HCT116 (cell line): ENCODE measurements at regions not wholly inside any gene's neighbourhood (a gene's known extent, or its start where the extent isn't known, plus 50 kb on each side); places are given as distances from the start of the nearest gene placed in this dataset.

ENCODE experiments used
- ATAC-seq: fragments of 200-7000 bp; cut with Tn5 transposase; 2 replicates; pipeline ENCODE4 v1.9.1; 2020; ENCODE audit warnings: mild to moderate bottlenecking, moderate library complexity
- BruUV-seq: library from RNA; stranded (reverse); fragments of 400-500 nt; replicated peaks from 2 replicates; lab custom pipeline; 2021; lab: Mats Ljungman, UMichigan
- CTCF ChIA-PET: fragments of 300-600 bp; sonication (Branson Sonifier 250); formaldehyde crosslinking; loops from one replicate; lab custom pipeline; 2021; ENCODE audit warnings: antibody characterized with exemption; lab: Charles Lee
- POLR2A ChIA-PET: fragments of 300-600, 350-600 bp; sonication (Branson Sonifier 250); formaldehyde crosslinking; loops from one replicate; lab custom pipeline; 2021; ENCODE audit warnings: antibody characterized with exemption; lab: Charles Lee
- RAD21 ChIA-PET, 2 experiments: fragments of 300-600 bp; sonication (Branson Sonifier 250); formaldehyde crosslinking; loops; one replicate each; lab custom pipeline; 2023; ENCODE audit warnings: low total read pairs in 2 of 2; ENCODE audit not compliant: uncharacterized antibody in 2 of 2, unreplicated experiment in 2 of 2, low non-redundant PET in 1 of 2; lab: Charles Lee
- DNase-seq: peaks from one replicate; pipeline ENCODE4 v3.0.0-alpha.2; 2010; ENCODE audit warnings: low read depth, low spot score
- H2AFZ ChIP-seq: fragments of 200-600 bp; shearing (Covaris generic), sonication (generic); 2 replicates; pipeline ENCODE4 v1.6.1; 2017; ENCODE audit warnings: low read depth, mixed run types, mixed read lengths, antibody characterized with exemption, low read length; ENCODE audit not compliant: poor library complexity, severe bottlenecking
- H3K27ac ChIP-seq: 2 replicates; pipeline ENCODE4 v1.5.1; 2012; ENCODE audit warnings: low read depth, low read length
- H3K27me3 ChIP-seq: fragments of 200-600 bp; sonication (generic); 2 replicates; pipeline ENCODE4 v1.6.1; 2016; ENCODE audit warnings: mixed run types, low read length, mixed read lengths; ENCODE audit not compliant: insufficient read depth
- H3K36me3 ChIP-seq, 2 experiments: fragments of 200-500 bp in 1 of 2; fragments of 200-600 bp in 1 of 2; sonication (Bioruptor generic) in 1 of 2; sonication (generic) in 1 of 2; 2 replicates each; pipeline versions ENCODE4 v1.5.1 to v1.6.1; 2014 to 2016; ENCODE audit warnings: low read length in 2 of 2, inconsistent platforms in 1 of 2, mixed read lengths in 1 of 2, mixed run types in 1 of 2; ENCODE audit not compliant: insufficient read depth in 2 of 2, control insufficient read depth in 1 of 2
- H3K4me1 ChIP-seq, 2 experiments: fragments of 200-600 bp in 1 of 2; sonication (generic) in 1 of 2; 2 replicates each; pipeline versions ENCODE4 v1.5.1 to v1.6.1; 2012 to 2017; ENCODE audit warnings: low read length in 2 of 2, inconsistent platforms in 1 of 2, mild to moderate bottlenecking in 1 of 2, mixed read lengths in 1 of 2, mixed run types in 1 of 2, moderate library complexity in 1 of 2; ENCODE audit not compliant: insufficient read depth in 2 of 2, control insufficient read depth in 1 of 2
- H3K4me2 ChIP-seq: fragments of 200-600 bp; sonication (generic); 2 replicates; pipeline ENCODE4 v1.6.1; 2017; ENCODE audit warnings: mixed run types, low read length, mixed read lengths
- H3K4me3 ChIP-seq, 2 experiments: fragments of 200-600 bp in 1 of 2; sonication (generic) in 1 of 2; replicated peaks in 1 of 2; 2 replicates each; pipeline ENCODE4 v1.5.1; 2011 to 2016; ENCODE audit warnings: low read length in 2 of 2, control low read depth in 1 of 2, low read depth in 1 of 2, mild to moderate bottlenecking in 1 of 2, mixed read lengths in 1 of 2, mixed run types in 1 of 2
- H3K79me2 ChIP-seq: fragments of 200-600 bp; sonication (generic); 2 replicates; pipeline ENCODE4 v1.6.1; 2017; ENCODE audit warnings: mild to moderate bottlenecking, mixed run types, low read length, moderate library complexity, mixed read lengths; ENCODE audit not compliant: insufficient read depth
- H3K9ac ChIP-seq: fragments of 200-600 bp; sonication (generic); 2 replicates; pipeline ENCODE4 v1.6.1; 2016; ENCODE audit warnings: low read length, mixed read lengths
- H3K9me2 ChIP-seq: fragments of 200-600 bp; sonication (generic), shearing (Covaris generic); 2 replicates; pipeline ENCODE4 v1.6.1; 2017; ENCODE audit warnings: mixed run types, mild to moderate bottlenecking, moderate library complexity; ENCODE audit not compliant: insufficient read depth
- H3K9me3 ChIP-seq, 2 experiments: fragments of 200-500 bp in 1 of 2; fragments of 200-600 bp in 1 of 2; sonication (Bioruptor generic) in 1 of 2; sonication (generic) in 1 of 2; 2 replicates each; pipeline ENCODE4 v1.6.1; 2014 to 2017; ENCODE audit warnings: low read length in 2 of 2, mixed read lengths in 2 of 2, inconsistent platforms in 1 of 2, low read depth in 1 of 2, mild to moderate bottlenecking in 1 of 2, mixed run types in 1 of 2, moderate library complexity in 1 of 2; ENCODE audit not compliant: control insufficient read depth in 1 of 2, insufficient read depth in 1 of 2
- H4K20me1 ChIP-seq: fragments of 200-600 bp; sonication (generic), shearing (Covaris generic); 2 replicates; pipeline ENCODE4 v1.6.1; 2017; ENCODE audit warnings: mixed run types, mild to moderate bottlenecking, moderate library complexity; ENCODE audit not compliant: insufficient read depth
- CBX3 ChIP-seq: IDR thresholded peaks from 2 replicates; pipeline ENCODE4 v1.6.1; 2012; ENCODE audit warnings: low read depth
- CEBPB ChIP-seq: IDR thresholded peaks from 2 replicates; pipeline ENCODE4 v1.6.1; 2012; ENCODE audit warnings: low read depth
- EGR1 ChIP-seq: IDR thresholded peaks from 2 replicates; pipeline ENCODE4 v1.6.1; 2012; ENCODE audit warnings: low read depth
- EZH2 ChIP-seq: fragments of 200-600 bp; sonication (generic); IDR thresholded peaks from 2 replicates; pipeline ENCODE4 v1.6.1; 2017; ENCODE audit warnings: antibody characterized with exemption, mixed run types
- EZH2phosphoT487 ChIP-seq: fragments of 200-600 bp; IDR thresholded peaks from 2 replicates; pipeline ENCODE4 v1.6.1; 2018; ENCODE audit warnings: antibody characterized with exemption, borderline replicate concordance
- FOSL1 ChIP-seq: IDR thresholded peaks from 2 replicates; pipeline ENCODE4 v1.6.1; 2012; ENCODE audit warnings: low read depth
- JUND ChIP-seq: IDR thresholded peaks from 2 replicates; pipeline ENCODE4 v1.6.1; 2012
- POLR2A ChIP-seq: IDR thresholded peaks from 2 replicates; pipeline ENCODE4 v1.7.0; 2011; ENCODE audit warnings: borderline replicate concordance; ENCODE audit not compliant: insufficient read depth, insufficient read length; ENCODE audit errors: extremely low read depth
- POLR2AphosphoS5 ChIP-seq: IDR thresholded peaks from 2 replicates; pipeline ENCODE4 v1.6.1; 2011; ENCODE audit warnings: mild to moderate bottlenecking, low read depth, low read length, moderate library complexity
- RAD21 ChIP-seq: IDR thresholded peaks from 2 replicates; pipeline ENCODE4 v1.6.1; 2012; ENCODE audit warnings: low read depth, mild to moderate bottlenecking
- REST ChIP-seq: IDR thresholded peaks from 2 replicates; pipeline ENCODE4 v1.6.1; 2012; ENCODE audit warnings: low read depth
- SIN3A ChIP-seq: IDR thresholded peaks from 2 replicates; pipeline ENCODE4 v1.6.1; 2012; ENCODE audit warnings: low read depth
- SP1 ChIP-seq: IDR thresholded peaks from 2 replicates; pipeline ENCODE4 v1.6.1; 2012; ENCODE audit warnings: low read depth
- TCF7L2 ChIP-seq: IDR thresholded peaks from 2 replicates; pipeline ENCODE4 v1.7.0; 2011; ENCODE audit warnings: borderline replicate concordance, inconsistent platforms; ENCODE audit not compliant: insufficient read depth, insufficient read length; ENCODE audit errors: extremely low read depth
- YY1 ChIP-seq: IDR thresholded peaks from 2 replicates; pipeline ENCODE4 v1.6.1; 2011; ENCODE audit warnings: low read length, low read depth, moderate library complexity, mild to moderate bottlenecking; ENCODE audit not compliant: insufficient replicate concordance; ENCODE audit errors: extremely low read depth
- ZBTB33 ChIP-seq: IDR thresholded peaks from 2 replicates; pipeline ENCODE4 v1.6.1; 2011; ENCODE audit warnings: mild to moderate bottlenecking, low read length, moderate library complexity; ENCODE audit not compliant: insufficient replicate concordance; ENCODE audit errors: extremely low read depth
- ZFX ChIP-seq: fragments of 450-650 bp; IDR thresholded peaks from 2 replicates; pipeline ENCODE4 v1.6.1; 2017
- ZNF274 ChIP-seq: fragments of 200-500 bp; sonication (Bioruptor generic); IDR thresholded peaks from 2 replicates; pipeline ENCODE4 v1.6.1; 2014; ENCODE audit warnings: mild to moderate bottlenecking, low read depth, low read length, inconsistent platforms
- intact Hi-C: fragments of 100-400 bp; cut with micrococcal nuclease; formaldehyde crosslinking; loops from 2 replicates; pipeline ENCODE4 v1.10.0; 2022
- TF ChIP-seq, protein P1 (sequence below): IDR thresholded peaks from 2 replicates; pipeline ENCODE4 v1.6.1; 2012
- TF ChIP-seq, protein P2 (sequence below), 3 experiments: fragments of 200-600 bp in 1 of 3; sonication (generic) in 1 of 3; IDR thresholded peaks in 2 of 3; conservative IDR thresholded peaks in 1 of 3; 2 replicates each; pipeline ENCODE4 v1.5.1; 2012 to 2017; ENCODE audit warnings: low read depth in 2 of 3, low read length in 2 of 3, antibody characterized with exemption in 1 of 3, borderline replicate concordance in 1 of 3, control low read depth in 1 of 3, mild to moderate bottlenecking in 1 of 3, mixed read lengths in 1 of 3, mixed run types in 1 of 3, moderate library complexity in 1 of 3; ENCODE audit not compliant: insufficient read depth in 1 of 3

DNA sequence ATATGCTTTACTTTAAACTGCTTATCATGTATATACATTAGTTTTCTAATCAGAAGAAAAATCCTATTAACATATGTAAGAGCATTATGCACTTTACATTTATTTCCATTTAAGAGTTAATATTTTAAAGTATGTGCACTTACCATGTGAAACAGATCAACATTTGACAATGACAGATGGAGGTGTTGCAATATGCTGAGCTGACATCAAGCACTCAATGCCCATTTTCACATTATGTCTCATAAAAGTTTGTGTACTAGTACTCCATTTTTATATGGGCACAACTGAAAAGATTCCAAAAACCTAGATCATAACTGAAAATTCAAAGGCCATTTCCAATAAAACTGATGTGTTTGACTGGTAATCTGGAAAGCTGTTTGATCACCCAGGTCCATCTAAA lies 420.9 kb upstream of the SOX9 start:
- Histone ChIP-seq H3K27ac (no peak overlapping the region), H3K4me2 (no peak overlapping the region), H3K9me2 (no peaks in the 10 kb centered on the region), H3K4me3 (no peak overlapping the region), H3K36me3 (no peaks in the 10 kb centered on the region), H2AFZ (no peak overlapping the region), H4K20me1 (no peaks in the 10 kb centered on the region), H3K9ac (no peak overlapping the region), H3K9me3 (no peaks in the 10 kb centered on the region), H3K79me2 (no peaks in the 10 kb centered on the region), H3K4me1 (no peaks in the 10 kb centered on the region), H3K27me3 (no peaks in the 10 kb centered on the region)
- ATAC-seq (no peak), DNase-seq (no peak)
- ChIA-PET POLR2A (no interaction called here), CTCF (no interaction called here), RAD21 (no interaction called here)
- no TSS peak for BruUV-seq
- intact Hi-C loops, result no loop called here
- TF ChIP-seq EZH2 (no peak), POLR2AphosphoS5 (no peak), EGR1 (no peak), CBX3 (no peak), ZFX (no peak), TCF7L2 (no peak), SP1 (no peak), YY1 (no peak), JUND (no peak), RAD21 (no peak), REST (no peak), ZNF274 (no peak), EZH2phosphoT487 (no peak), SIN3A (no peak), POLR2A (no peak), ZBTB33 (no peak), FOSL1 (no peak), CEBPB (no peak)
- TF ChIP-seq, protein P1, sequence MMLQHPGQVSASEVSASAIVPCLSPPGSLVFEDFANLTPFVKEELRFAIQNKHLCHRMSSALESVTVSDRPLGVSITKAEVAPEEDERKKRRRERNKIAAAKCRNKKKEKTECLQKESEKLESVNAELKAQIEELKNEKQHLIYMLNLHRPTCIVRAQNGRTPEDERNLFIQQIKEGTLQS, result no peak
- TF ChIP-seq, protein P2, sequence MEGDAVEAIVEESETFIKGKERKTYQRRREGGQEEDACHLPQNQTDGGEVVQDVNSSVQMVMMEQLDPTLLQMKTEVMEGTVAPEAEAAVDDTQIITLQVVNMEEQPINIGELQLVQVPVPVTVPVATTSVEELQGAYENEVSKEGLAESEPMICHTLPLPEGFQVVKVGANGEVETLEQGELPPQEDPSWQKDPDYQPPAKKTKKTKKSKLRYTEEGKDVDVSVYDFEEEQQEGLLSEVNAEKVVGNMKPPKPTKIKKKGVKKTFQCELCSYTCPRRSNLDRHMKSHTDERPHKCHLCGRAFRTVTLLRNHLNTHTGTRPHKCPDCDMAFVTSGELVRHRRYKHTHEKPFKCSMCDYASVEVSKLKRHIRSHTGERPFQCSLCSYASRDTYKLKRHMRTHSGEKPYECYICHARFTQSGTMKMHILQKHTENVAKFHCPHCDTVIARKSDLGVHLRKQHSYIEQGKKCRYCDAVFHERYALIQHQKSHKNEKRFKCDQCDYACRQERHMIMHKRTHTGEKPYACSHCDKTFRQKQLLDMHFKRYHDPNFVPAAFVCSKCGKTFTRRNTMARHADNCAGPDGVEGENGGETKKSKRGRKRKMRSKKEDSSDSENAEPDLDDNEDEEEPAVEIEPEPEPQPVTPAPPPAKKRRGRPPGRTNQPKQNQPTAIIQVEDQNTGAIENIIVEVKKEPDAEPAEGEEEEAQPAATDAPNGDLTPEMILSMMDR (IDR thresholded peaks at IDR 0.05 in 2 of 3, conservative IDR thresholded peaks at IDR 0.05 in 1 of 3; ENCODE audit: borderline replicate concordance in 1 of 3, insufficient read depth in 1 of 3, low read depth in 2 of 3, low read length in 2 of 3), result no peak
